Activated naive CD8-positive, alpha-beta T cell treated with anti-CD3 and anti-CD28 coated beads for 36 hours (primary cell): ENCODE measurements at regions not wholly inside any gene's neighbourhood (a gene's known extent, or its start where the extent isn't known, plus 50 kb on each side); places are given as distances from the start of the nearest gene placed in this dataset.
"Not testable (repeated sequence)": the region's sequence is repeated elsewhere in the genome, so short reads cannot be mapped to it uniquely, and the experiment has no call there.

Experiments used
- DNase-seq: peaks from one replicate; pipeline ENCODE4 v3.0.0; 2021
- H3K27ac Mint-ChIP-seq: one replicate; pipeline ENCODE4 v1.8.0; 2022; ENCODE audit warnings: mild to moderate bottlenecking, moderate library complexity, mixed read lengths
- H3K27me3 Mint-ChIP-seq: one replicate; pipeline ENCODE4 v1.8.0; 2022; ENCODE audit warnings: mild to moderate bottlenecking, mixed read lengths
- H3K36me3 Mint-ChIP-seq: one replicate; pipeline ENCODE4 v1.8.0; 2021; ENCODE audit warnings: mild to moderate bottlenecking, mixed read lengths
- H3K4me1 Mint-ChIP-seq: one replicate; pipeline ENCODE4 v1.8.0; 2021; ENCODE audit warnings: mixed read lengths
- H3K4me3 Mint-ChIP-seq: one replicate; pipeline ENCODE4 v1.8.0; 2022; ENCODE audit warnings: mild to moderate bottlenecking, moderate library complexity, mixed read lengths
- H3K9me3 Mint-ChIP-seq: one replicate; pipeline ENCODE4 v1.8.0; 2022; ENCODE audit warnings: mixed read lengths

- no peaks in the 10 kb centered on the region for H3K4me1 Mint-ChIP-seq
Measured at GRCh38 chr21:28136656-28137255, 855.9 kb downstream of the LTN1 start.

GRCh38 chr21:28135646-28136045 lies 857.0 kb downstream of the LTN1 start:
- no peak overlapping the region for H3K27ac Mint-ChIP-seq
- H3K9me3 Mint-ChIP-seq = peaks cover 7% of the 10 kb centered on the region
- no peaks in the 10 kb centered on the region for H3K36me3 Mint-ChIP-seq
- no peaks in the 10 kb centered on the region for H3K27me3 Mint-ChIP-seq
- no peaks in the 10 kb centered on the region for H3K4me1 Mint-ChIP-seq
- H3K4me3 Mint-ChIP-seq = no peak overlapping the region
- DNase-seq = no peak

More at GRCh38 chr21:28136656-28137255, 855.9 kb downstream of the LTN1 start:
- Mint-ChIP-seq H3K9me3 (peaks cover 7% of the 10 kb centered on the region), H3K36me3 (no peaks in the 10 kb centered on the region), H3K4me3 (no peak overlapping the region), H3K27ac (no peak overlapping the region), H3K27me3 (no peaks in the 10 kb centered on the region)
- DNase-seq = no peak

DNA sequence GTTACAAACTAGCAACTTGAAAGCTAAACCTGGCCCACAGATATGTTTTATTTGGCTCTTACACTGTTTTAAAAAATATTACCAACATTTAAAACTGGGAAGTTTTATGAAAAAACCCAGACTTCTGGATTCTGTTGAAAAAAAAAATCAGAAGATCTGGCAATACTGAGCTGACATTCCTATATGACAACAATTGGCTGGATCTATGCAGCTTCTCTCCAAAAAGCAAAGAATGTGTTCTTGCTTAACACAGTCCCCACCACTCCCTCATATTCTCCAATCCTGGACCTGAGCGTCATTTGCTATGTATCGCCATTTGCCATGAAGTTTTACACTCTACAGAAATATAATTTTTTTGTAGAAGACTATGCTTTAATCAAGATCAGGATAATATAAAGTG lies 859.6 kb downstream of the LTN1 start:
- DNase-seq = no peak
- Mint-ChIP-seq H3K36me3 (no peaks in the 10 kb centered on the region), H3K4me1 (no peaks in the 10 kb centered on the region), H3K9me3 (peaks cover 9% of the 10 kb centered on the region), H3K27ac (no peak overlapping the region), H3K4me3 (no peak overlapping the region), H3K27me3 (no peaks in the 10 kb centered on the region)

- Mint-ChIP-seq H3K27me3 (no peaks in the 10 kb centered on the region), H3K36me3 (no peaks in the 10 kb centered on the region), H3K4me3 (no peak overlapping the region), H3K4me1 (no peaks in the 10 kb centered on the region), H3K27ac (no peak overlapping the region), H3K9me3 (peaks cover 9% of the 10 kb centered on the region)
- no peak for DNase-seq
Measured at GRCh38 chr21:28132713-28133112, 860.0 kb downstream of the LTN1 start.

DNA sequence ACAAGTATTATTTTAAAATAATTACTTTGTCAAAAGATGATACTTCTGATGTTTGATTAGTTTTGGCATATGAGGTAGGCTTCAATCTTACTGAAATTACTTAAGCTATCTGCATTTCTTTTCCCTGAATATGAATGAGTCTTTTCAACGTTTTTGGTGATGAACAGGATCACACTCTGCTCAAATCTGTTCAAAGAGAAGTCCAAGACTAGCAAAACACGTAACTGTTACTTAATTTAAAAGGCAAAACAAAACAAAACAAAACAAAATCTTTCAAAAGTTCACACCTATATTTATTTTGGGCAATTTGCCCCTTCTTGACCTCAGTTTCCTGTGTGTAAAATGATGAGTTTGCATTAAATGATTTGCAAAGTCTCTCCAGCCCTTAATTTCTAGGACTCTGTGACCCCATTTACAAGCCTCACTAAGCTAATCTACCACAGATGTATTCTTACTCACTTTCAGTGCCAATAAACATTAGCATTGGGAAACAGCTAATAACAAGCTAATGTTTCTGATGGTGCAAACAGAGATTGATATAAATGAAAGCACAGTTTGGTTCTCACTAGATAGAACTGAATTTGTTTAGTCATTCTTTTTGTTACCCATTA lies 865.4 kb downstream of the LTN1 start:
- H3K4me3 Mint-ChIP-seq = no peak overlapping the region
- H3K36me3 Mint-ChIP-seq = no peaks in the 10 kb centered on the region
- no peaks in the 10 kb centered on the region for H3K4me1 Mint-ChIP-seq
- DNase-seq = no peak
- H3K9me3 Mint-ChIP-seq = peaks cover 6% of the 10 kb centered on the region
- H3K27ac Mint-ChIP-seq = no peak overlapping the region
- H3K27me3 Mint-ChIP-seq = no peaks in the 10 kb centered on the region

DNA sequence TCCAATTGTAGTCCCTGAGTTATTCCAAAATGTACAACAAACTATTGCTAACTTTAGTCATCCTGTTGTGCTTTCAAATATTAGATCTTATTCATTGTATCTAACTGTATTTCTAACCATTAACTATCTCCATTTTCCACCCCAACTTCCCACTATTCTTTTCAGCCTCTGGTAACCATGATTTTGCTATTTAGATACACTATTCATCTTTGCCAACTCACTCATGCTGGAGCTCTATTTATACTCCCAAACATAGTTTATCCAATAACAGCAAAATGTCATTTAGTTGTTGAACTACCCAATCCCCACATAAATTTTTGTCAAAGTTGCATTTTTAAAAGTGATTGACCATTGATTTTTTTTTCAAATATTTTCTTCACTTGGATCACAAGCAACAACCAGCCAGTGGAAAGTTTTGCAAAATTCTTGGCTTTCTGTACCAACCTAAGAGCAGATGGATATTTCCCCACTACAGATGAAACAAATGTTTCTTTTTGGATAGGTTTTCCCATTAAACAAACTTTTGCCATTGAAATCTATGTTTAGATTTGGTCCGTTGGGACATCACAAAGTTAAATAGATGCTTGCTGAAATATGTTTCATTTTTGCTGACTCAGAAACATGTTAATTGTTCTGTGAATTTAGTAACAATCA lies 866.0 kb downstream of the LTN1 start:
- H3K4me1 Mint-ChIP-seq = no peaks in the 10 kb centered on the region
- no peak for DNase-seq
- no peaks in the 10 kb centered on the region for H3K36me3 Mint-ChIP-seq
- no peak overlapping the region for H3K4me3 Mint-ChIP-seq
- H3K27me3 Mint-ChIP-seq = no peaks in the 10 kb centered on the region
- peaks cover 1% of the 10 kb centered on the region for H3K9me3 Mint-ChIP-seq
- no peak overlapping the region for H3K27ac Mint-ChIP-seq

DNA sequence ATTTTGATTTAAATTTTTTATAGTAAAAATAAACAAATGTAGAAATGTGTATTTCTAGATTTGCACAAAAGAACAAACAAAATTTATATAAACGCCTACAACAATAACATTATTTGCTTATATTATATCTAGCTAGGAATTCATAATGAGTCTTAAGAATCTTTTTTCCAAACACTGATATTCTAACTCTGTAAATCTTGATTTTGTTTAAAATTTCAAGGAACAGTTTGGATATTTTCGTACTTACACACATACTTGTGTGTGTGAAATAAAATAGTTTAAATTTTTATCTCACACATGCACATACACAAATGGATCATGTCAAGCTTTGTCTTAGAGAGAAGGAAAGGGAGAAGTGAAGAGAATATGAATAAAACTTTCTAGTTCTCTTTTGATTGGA lies 868.1 kb downstream of the LTN1 start:
- DNase-seq = no peak
- Mint-ChIP-seq H3K27me3 (no peaks in the 10 kb centered on the region), H3K9me3 (no peaks in the 10 kb centered on the region), H3K27ac (no peak overlapping the region), H3K36me3 (no peaks in the 10 kb centered on the region), H3K4me3 (no peak overlapping the region), H3K4me1 (no peaks in the 10 kb centered on the region)

GRCh38 chr21:28118570-28118969 lies 874.1 kb downstream of the LTN1 start:
- no peak for DNase-seq
- H3K27ac Mint-ChIP-seq = no peak overlapping the region
- no peak overlapping the region for H3K4me3 Mint-ChIP-seq
- no peaks in the 10 kb centered on the region for H3K27me3 Mint-ChIP-seq
- no peaks in the 10 kb centered on the region for H3K9me3 Mint-ChIP-seq
- H3K36me3 Mint-ChIP-seq = no peaks in the 10 kb centered on the region
- no peaks in the 10 kb centered on the region for H3K4me1 Mint-ChIP-seq

DNA sequence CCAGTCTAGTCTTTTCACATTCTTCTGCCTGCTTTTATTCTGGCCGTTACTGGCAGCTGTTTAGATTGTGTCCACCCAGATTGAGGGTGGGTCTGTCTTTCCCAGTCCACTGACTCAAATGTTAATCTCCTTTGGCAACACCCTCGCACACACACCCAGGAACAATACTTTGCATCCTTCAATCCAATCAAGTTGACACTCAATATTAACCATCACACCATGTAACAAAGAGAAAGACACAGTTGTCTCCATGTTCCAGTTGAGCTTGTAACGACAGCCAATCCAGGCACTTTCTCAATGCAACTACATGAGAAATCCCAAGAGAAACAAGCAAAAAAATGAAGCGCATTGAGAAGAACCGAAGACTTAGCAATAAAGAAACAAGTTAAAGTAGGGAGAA lies 877.7 kb downstream of the LTN1 start:
- not testable (repeated sequence) for H3K27ac Mint-ChIP-seq, DNase-seq, H3K36me3 Mint-ChIP-seq, H3K4me3 Mint-ChIP-seq, H3K4me1 Mint-ChIP-seq, H3K27me3 Mint-ChIP-seq, H3K9me3 Mint-ChIP-seq

GRCh38 chr21:28113718-28114117 lies 879.0 kb downstream of the LTN1 start:
- H3K4me3 Mint-ChIP-seq = no peak overlapping the region
- H3K36me3 Mint-ChIP-seq = no peaks in the 10 kb centered on the region
- no peaks in the 10 kb centered on the region for H3K9me3 Mint-ChIP-seq
- H3K27ac Mint-ChIP-seq = no peak overlapping the region
- H3K27me3 Mint-ChIP-seq = no peaks in the 10 kb centered on the region
- DNase-seq = no peak
- no peaks in the 10 kb centered on the region for H3K4me1 Mint-ChIP-seq

DNA sequence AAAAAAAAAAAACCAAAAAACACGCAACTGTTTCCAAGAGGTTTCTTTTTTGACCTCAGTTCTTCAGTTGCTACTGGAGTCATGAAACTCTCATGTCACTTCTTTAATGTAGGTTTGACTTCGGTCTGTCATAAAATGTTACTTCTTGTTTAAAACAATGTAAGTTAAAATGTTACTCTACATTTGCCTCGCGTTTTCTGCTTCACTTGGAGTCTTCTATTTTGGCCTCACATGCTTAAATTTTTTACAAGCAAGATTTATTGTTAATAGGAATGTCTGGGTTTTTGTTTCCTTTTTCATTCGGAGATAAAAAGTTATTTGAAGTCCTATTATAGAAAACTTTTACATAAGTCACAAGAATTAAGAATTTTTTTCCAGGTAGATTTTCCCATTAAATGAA lies 880.2 kb downstream of the LTN1 start:
- Mint-ChIP-seq H3K27me3 (no peaks in the 10 kb centered on the region), H3K4me3 (no peak overlapping the region), H3K9me3 (no peaks in the 10 kb centered on the region), H3K27ac (no peak overlapping the region), H3K36me3 (no peaks in the 10 kb centered on the region), H3K4me1 (no peaks in the 10 kb centered on the region)
- DNase-seq = no peak

- no peak for DNase-seq
- H3K36me3 Mint-ChIP-seq = no peaks in the 10 kb centered on the region
- no peaks in the 10 kb centered on the region for H3K27me3 Mint-ChIP-seq
Measured at GRCh38 chr21:28111151-28111619, 881.5 kb downstream of the LTN1 start.

DNA sequence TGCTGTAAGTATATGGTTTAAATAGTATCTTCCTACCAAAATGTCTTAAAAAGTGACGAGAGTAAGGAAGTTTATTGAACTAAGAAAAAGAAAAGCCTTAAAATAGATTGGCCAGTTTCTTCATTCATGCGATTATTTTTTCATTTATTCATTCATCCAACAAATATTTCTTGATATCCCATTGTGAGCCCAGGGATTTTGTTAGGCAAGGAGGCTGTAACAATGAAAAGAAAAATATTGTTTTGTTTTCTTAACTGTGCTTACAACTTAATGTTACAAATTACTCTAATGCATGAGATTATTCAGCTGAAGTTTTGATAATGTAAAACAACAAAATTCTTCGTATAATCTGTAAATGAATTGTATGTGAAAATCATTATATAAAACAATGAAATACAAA lies 882.0 kb downstream of the LTN1 start:
- Mint-ChIP-seq H3K9me3 (no peaks in the 10 kb centered on the region), H3K4me3 (no peak overlapping the region), H3K36me3 (no peaks in the 10 kb centered on the region), H3K27me3 (no peaks in the 10 kb centered on the region), H3K4me1 (no peaks in the 10 kb centered on the region), H3K27ac (no peak overlapping the region)
- no peak for DNase-seq

More at GRCh38 chr21:28111151-28111619, 881.5 kb downstream of the LTN1 start:
- Mint-ChIP-seq H3K4me3 (no peak overlapping the region), H3K4me1 (no peaks in the 10 kb centered on the region), H3K27ac (no peak overlapping the region), H3K9me3 (no peaks in the 10 kb centered on the region)

- no peaks in the 10 kb centered on the region for H3K27me3 Mint-ChIP-seq
- no peak overlapping the region for H3K27ac Mint-ChIP-seq
- no peaks in the 10 kb centered on the region for H3K4me1 Mint-ChIP-seq
- no peaks in the 10 kb centered on the region for H3K36me3 Mint-ChIP-seq
- H3K9me3 Mint-ChIP-seq = no peaks in the 10 kb centered on the region
- H3K4me3 Mint-ChIP-seq = no peak overlapping the region
- no peak for DNase-seq
Measured at GRCh38 chr21:28110074-28110473, 882.6 kb downstream of the LTN1 start.

DNA sequence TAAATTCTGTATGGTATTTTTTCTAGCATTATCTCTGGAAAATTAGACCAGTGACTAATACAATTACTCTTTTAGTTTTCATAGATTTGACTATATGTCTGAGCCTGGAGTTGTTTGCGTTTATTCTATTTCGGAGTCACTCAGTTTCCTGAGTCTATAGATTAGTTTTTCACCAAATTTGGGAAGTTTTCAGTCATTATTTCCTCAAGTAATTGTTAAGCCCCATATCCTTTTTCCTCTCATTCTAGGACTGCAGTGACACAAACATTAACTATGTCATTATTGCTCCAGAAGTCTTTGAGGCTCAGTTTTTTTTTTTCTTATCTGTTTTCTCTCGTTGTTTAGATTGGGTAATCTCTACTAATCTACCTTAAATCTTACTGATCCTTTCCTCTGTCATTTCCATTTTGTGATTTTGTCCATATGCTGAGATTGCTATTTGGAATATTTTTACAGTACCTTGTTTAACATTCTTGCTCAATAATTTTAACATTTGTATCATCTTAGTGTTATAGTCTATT lies 886.2 kb downstream of the LTN1 start:
- H3K27ac Mint-ChIP-seq = no peak overlapping the region
- H3K27me3 Mint-ChIP-seq = no peaks in the 10 kb centered on the region
- H3K36me3 Mint-ChIP-seq = no peaks in the 10 kb centered on the region
- H3K9me3 Mint-ChIP-seq = no peaks in the 10 kb centered on the region
- H3K4me1 Mint-ChIP-seq = no peaks in the 10 kb centered on the region
- no peak overlapping the region for H3K4me3 Mint-ChIP-seq
- DNase-seq = no peak

DNA sequence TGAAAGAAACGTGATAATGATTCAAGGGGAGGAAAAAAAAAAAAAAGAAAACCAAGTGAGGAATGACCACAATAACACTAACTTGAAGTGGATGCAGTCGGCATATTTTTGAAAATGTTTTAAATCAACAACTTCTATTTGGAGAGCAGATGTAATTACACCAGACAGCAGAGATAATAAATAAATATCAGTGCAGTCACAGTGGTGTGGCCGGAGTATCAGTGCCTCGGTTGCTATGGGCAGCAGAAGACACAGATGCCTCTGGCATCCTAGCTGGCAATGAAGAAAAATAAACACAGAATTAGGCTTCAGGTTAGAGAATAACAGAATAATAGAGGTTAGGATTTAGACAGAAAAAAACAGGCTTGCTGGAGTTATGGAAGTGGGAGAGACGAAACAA lies 888.3 kb downstream of the LTN1 start:
- DNase-seq = no peak
- Mint-ChIP-seq H3K4me1 (no peaks in the 10 kb centered on the region), H3K27me3 (no peaks in the 10 kb centered on the region), H3K9me3 (no peaks in the 10 kb centered on the region), H3K27ac (no peak overlapping the region), H3K36me3 (no peaks in the 10 kb centered on the region), H3K4me3 (no peak overlapping the region)
